Lung (tissue), 11 donors: ENCODE measurements at regions not wholly inside any gene's neighbourhood (a gene's known extent, or its start where the extent isn't known, plus 50 kb on each side); places are given as distances from the start of the nearest gene placed in this dataset.
A peak's percentile ranks its signal among the peaks of the same experiment; 100 is the strongest.

ENCODE experiments used
- ATAC-seq: fragments of 200-7000 bp; cut with Tn5 transposase; one replicate; pipeline ENCODE4 v1.9.1; 2020; ENCODE audit warnings: moderate number of reproducible peaks; ENCODE audit not compliant: insufficient read depth, low FRiP score
- DNase-seq, 3 donors: peaks; one replicate each; pipeline ENCODE4 v3.0.0-alpha.2; 2013 to 2017
- H3K27ac ChIP-seq, 2 donors: one replicate each; pipeline ENCODE4 v1.5.1; 2013; ENCODE audit warnings: mild to moderate bottlenecking in 2 of 2, moderate library complexity in 2 of 2, control low read depth in 1 of 2, inconsistent platforms in 1 of 2, low read depth in 1 of 2, low read length in 1 of 2
- H3K27me3 ChIP-seq, 3 donors: one replicate each; pipeline ENCODE4 v1.5.1; 2013; ENCODE audit warnings: low read length in 2 of 3; ENCODE audit not compliant: control insufficient read depth in 3 of 3, insufficient read depth in 3 of 3
- H3K36me3 ChIP-seq, 4 donors: one replicate each; pipeline ENCODE4 v1.5.1; 2013; ENCODE audit warnings: low read length in 4 of 4, mild to moderate bottlenecking in 1 of 4, moderate library complexity in 1 of 4; ENCODE audit not compliant: control insufficient read depth in 4 of 4, insufficient read depth in 4 of 4
- H3K4me1 ChIP-seq, 5 donors: one replicate each; pipeline ENCODE4 v1.5.1; 2013; ENCODE audit warnings: low read length in 5 of 5, mild to moderate bottlenecking in 2 of 5, moderate library complexity in 1 of 5; ENCODE audit not compliant: control insufficient read depth in 5 of 5, insufficient read depth in 5 of 5
- H3K4me3 ChIP-seq: one replicate; pipeline ENCODE4 v1.5.1; 2013; ENCODE audit warnings: mild to moderate bottlenecking, control low read depth, moderate library complexity
- H3K9ac ChIP-seq, 2 donors: one replicate each; pipeline ENCODE4 v1.5.1; 2013; ENCODE audit warnings: low read length in 2 of 2, control low read depth in 1 of 2; ENCODE audit not compliant: insufficient read depth in 1 of 2
- H3K9me3 ChIP-seq, 4 donors: one replicate each; pipeline ENCODE4 v1.5.1; 2013; ENCODE audit warnings: low read length in 3 of 4, mild to moderate bottlenecking in 1 of 4, moderate library complexity in 1 of 4; ENCODE audit not compliant: control insufficient read depth in 4 of 4, insufficient read depth in 3 of 4
- WGBS, 2 donors: extraction: QIAGEN DNeasy Blood & Tissue Kit; methylation state at CpG; one replicate each; pipeline ENCODE4 v1.1.7; 2013; 5-methylcytosine and 5-hydroxymethylcytosine counted together
- TF ChIP-seq, protein P1 (sequence below): IDR thresholded peaks from 2 replicates; pipeline ENCODE4 v1.5.1; 2012; ENCODE audit warnings: mild to moderate bottlenecking; ENCODE audit errors: control extremely low read depth, extremely low read depth
- donor health status: control.
- donor health status: control.
- donor health status: Bipolar disorder and iron deficiency.
- donor health status: healthy.
- donor health status: DM: yes; HTN: yes; CAD: no.

- peaks cover 0 to 39% (median 20%) of the 10 kb centered on the region in 5 donors for H3K4me1 ChIP-seq
These were observed 116.3 kb upstream of the MAF start for GRCh38 chr16:79716645-79717332.

GRCh38 chr16:79715061-79715460 lies 114.5 kb upstream of the MAF start:
- H3K9me3 ChIP-seq: peaks cover 0 to 1% (median 0%) of the 10 kb centered on the region in 4 donors
- no peak overlapping the region for H3K27ac ChIP-seq
- no peak overlapping the region for H3K4me3 ChIP-seq
- TF ChIP-seq, protein P1, sequence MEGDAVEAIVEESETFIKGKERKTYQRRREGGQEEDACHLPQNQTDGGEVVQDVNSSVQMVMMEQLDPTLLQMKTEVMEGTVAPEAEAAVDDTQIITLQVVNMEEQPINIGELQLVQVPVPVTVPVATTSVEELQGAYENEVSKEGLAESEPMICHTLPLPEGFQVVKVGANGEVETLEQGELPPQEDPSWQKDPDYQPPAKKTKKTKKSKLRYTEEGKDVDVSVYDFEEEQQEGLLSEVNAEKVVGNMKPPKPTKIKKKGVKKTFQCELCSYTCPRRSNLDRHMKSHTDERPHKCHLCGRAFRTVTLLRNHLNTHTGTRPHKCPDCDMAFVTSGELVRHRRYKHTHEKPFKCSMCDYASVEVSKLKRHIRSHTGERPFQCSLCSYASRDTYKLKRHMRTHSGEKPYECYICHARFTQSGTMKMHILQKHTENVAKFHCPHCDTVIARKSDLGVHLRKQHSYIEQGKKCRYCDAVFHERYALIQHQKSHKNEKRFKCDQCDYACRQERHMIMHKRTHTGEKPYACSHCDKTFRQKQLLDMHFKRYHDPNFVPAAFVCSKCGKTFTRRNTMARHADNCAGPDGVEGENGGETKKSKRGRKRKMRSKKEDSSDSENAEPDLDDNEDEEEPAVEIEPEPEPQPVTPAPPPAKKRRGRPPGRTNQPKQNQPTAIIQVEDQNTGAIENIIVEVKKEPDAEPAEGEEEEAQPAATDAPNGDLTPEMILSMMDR: no peak
- DNase-seq: peak in 1 of 3 donors; percentile 32
- no peak overlapping the region for H3K9ac ChIP-seq
- ATAC-seq: no peak
- H3K27me3 ChIP-seq: no peaks in the 10 kb centered on the region
- H3K4me1 ChIP-seq: peaks cover 0 to 24% (median 9%) of the 10 kb centered on the region in 5 donors
- 67 to 70% methylated on average over 4 of the region's 4 CpGs for WGBS, 2 donors
- H3K36me3 ChIP-seq: no peaks in the 10 kb centered on the region

More at GRCh38 chr16:79716645-79717332, 116.3 kb upstream of the MAF start:
- no peaks in the 10 kb centered on the region for H3K36me3 ChIP-seq
- peaks cover 0 to 1% (median 0%) of the 10 kb centered on the region in 4 donors for H3K9me3 ChIP-seq
- DNase-seq (no peak), ATAC-seq (no peak)
- no peak overlapping the region for H3K9ac ChIP-seq
- H3K27me3 ChIP-seq: no peaks in the 10 kb centered on the region
- no peak overlapping the region for H3K4me3 ChIP-seq
- WGBS, 2 donors: 31 to 48% methylated on average over 7 of the region's 7 CpGs
- TF ChIP-seq, protein P1: no peak
- H3K27ac ChIP-seq: no peak overlapping the region

DNA sequence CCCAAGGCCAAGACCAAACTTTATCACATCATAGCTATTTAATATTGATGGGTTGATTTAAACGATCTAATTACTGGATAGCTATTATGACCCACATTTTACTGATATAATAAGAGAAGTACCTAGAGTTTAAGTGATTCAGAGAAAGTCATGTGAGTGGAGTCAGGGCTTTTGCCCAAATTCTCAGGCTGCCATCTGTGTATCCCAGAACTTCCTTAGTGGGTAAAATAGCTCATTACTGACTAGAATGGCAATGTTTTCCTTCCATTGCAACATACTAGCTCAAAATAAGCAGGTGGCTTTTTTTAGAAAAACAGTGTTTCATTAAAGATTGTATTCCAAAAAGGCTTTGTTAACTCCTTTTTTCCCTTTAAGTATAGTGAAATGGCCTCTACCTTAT lies 113.9 kb upstream of the MAF start:
- ATAC-seq: no peak
- H3K4me1 ChIP-seq: peaks cover 0 to 24% (median 9%) of the 10 kb centered on the region in 5 donors
- 78 to 84% methylated on average over 1 of the region's 1 CpG for WGBS, 2 donors

More for the DNA sequence above, 113.9 kb upstream of the MAF start:
- H3K9ac ChIP-seq: no peak overlapping the region
- no peaks in the 10 kb centered on the region for H3K36me3 ChIP-seq
- peaks cover 0 to 1% (median 0%) of the 10 kb centered on the region in 4 donors for H3K9me3 ChIP-seq
- DNase-seq: no peak
- TF ChIP-seq, protein P1: no peak
- no peak overlapping the region for H3K4me3 ChIP-seq
- no peak overlapping the region for H3K27ac ChIP-seq
- no peaks in the 10 kb centered on the region for H3K27me3 ChIP-seq
